ENCODE measurements at regions not wholly inside any gene's neighbourhood (a gene's known extent, or its start where the extent isn't known, plus 50 kb on each side); places are given as distances from the start of the nearest gene placed in this dataset.

DNA sequence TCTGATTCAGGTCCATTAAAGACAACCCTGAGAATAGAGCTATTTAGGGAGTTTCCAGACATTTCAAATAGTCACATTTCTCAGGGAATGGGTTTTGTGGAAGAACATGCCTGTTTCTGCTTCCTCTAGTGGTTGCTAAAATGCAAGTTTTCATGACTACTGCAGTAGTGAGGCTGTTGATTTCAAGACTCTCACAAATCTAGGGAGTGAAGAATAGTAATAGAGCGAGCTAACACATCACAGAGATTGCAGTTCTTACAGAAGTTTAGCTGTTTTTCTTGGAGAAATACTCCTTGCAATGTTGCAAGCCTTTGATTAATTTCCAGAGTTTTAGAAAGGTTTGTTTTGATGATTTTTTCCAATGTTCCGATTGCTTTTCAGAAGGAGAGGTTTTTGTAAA is 610.2 kb upstream of the HTR2C start:
- no peak for TF ChIP-seq EZH2 (IDR thresholded peaks at IDR 0.05; ENCODE audit: borderline replicate concordance, low read depth, low read length, severe bottlenecking)
- TF ChIP-seq, protein P1, sequence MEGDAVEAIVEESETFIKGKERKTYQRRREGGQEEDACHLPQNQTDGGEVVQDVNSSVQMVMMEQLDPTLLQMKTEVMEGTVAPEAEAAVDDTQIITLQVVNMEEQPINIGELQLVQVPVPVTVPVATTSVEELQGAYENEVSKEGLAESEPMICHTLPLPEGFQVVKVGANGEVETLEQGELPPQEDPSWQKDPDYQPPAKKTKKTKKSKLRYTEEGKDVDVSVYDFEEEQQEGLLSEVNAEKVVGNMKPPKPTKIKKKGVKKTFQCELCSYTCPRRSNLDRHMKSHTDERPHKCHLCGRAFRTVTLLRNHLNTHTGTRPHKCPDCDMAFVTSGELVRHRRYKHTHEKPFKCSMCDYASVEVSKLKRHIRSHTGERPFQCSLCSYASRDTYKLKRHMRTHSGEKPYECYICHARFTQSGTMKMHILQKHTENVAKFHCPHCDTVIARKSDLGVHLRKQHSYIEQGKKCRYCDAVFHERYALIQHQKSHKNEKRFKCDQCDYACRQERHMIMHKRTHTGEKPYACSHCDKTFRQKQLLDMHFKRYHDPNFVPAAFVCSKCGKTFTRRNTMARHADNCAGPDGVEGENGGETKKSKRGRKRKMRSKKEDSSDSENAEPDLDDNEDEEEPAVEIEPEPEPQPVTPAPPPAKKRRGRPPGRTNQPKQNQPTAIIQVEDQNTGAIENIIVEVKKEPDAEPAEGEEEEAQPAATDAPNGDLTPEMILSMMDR (IDR thresholded peaks at IDR 0.05; ENCODE audit: borderline replicate concordance, extremely low read depth, low read length, poor library complexity, severe bottlenecking), result no peak
- H3K79me2 ChIP-seq (ENCODE audit: insufficient read depth, low read length), result no peaks in the 10 kb centered on the region
- H3K27ac ChIP-seq (ENCODE audit: low read length), result no peak overlapping the region
- ATAC-seq (ENCODE audit: insufficient read depth, low read depth), result no peak
- H3K4me2 ChIP-seq (ENCODE audit: insufficient read depth, low read length), result no peak overlapping the region
- H4K20me1 ChIP-seq (ENCODE audit: insufficient read depth, low read length), result no peaks in the 10 kb centered on the region
- H3K9ac ChIP-seq (ENCODE audit: low read depth, low read length), result no peak overlapping the region
- no peak overlapping the region for H2AFZ ChIP-seq (ENCODE audit: low read depth, low read length)
- no peaks in the 10 kb centered on the region for H3K9me3 ChIP-seq (ENCODE audit: insufficient read depth, low read length, severe bottlenecking)
- no peak overlapping the region for H3K4me3 ChIP-seq (ENCODE audit: low read depth in 1 of 2, low read length in 2 of 2)
- H3K4me1 ChIP-seq (ENCODE audit: insufficient read depth, low read length), result no peaks in the 10 kb centered on the region
- H3K36me3 ChIP-seq (ENCODE audit: insufficient read depth, low read length), result no peaks in the 10 kb centered on the region
- H3K27me3 ChIP-seq (ENCODE audit: insufficient read depth, low read length, poor library complexity), result no peaks in the 10 kb centered on the region
- no peak for DNase-seq

DNA sequence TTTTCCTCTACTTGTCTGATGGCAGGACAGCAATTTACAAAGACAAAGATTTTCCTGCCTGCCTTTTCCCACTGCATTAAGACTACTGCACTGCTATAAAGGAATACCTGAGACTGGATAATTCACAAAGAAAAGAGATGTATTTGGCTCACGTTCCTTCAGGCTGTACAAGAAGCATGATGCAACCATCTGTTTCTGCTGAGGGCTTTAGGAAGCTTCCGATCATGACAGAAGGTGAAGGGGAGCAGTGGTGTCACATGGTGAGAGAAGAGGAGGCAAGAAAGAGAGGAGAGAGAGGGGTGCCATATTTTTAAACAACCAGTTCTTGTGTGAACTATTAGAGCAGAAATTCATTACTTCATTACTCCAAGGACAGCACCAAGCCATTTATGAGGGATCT is 617.1 kb upstream of the HTR2C start:
- H3K79me2 ChIP-seq (ENCODE audit: insufficient read depth, low read length), result no peaks in the 10 kb centered on the region
- no peak for ATAC-seq (ENCODE audit: insufficient read depth, low read depth)
- H4K20me1 ChIP-seq (ENCODE audit: insufficient read depth, low read length), result no peaks in the 10 kb centered on the region
- no peak overlapping the region for H3K27ac ChIP-seq (ENCODE audit: low read length)
- no peaks in the 10 kb centered on the region for H3K9me3 ChIP-seq (ENCODE audit: insufficient read depth, low read length, severe bottlenecking)
- H2AFZ ChIP-seq (ENCODE audit: low read depth, low read length), result no peak overlapping the region
- no peak overlapping the region for H3K4me2 ChIP-seq (ENCODE audit: insufficient read depth, low read length)
- no peak for DNase-seq
- no peak overlapping the region for H3K4me3 ChIP-seq (ENCODE audit: low read depth in 1 of 2, low read length in 2 of 2)
- H3K9ac ChIP-seq (ENCODE audit: low read depth, low read length), result no peak overlapping the region
- no peaks in the 10 kb centered on the region for H3K4me1 ChIP-seq (ENCODE audit: insufficient read depth, low read length)
- TF ChIP-seq, protein P1 (IDR thresholded peaks at IDR 0.05; ENCODE audit: borderline replicate concordance, extremely low read depth, low read length, poor library complexity, severe bottlenecking), result no peak
- no peak for TF ChIP-seq EZH2 (IDR thresholded peaks at IDR 0.05; ENCODE audit: borderline replicate concordance, low read depth, low read length, severe bottlenecking)
- no peaks in the 10 kb centered on the region for H3K36me3 ChIP-seq (ENCODE audit: insufficient read depth, low read length)
- no peaks in the 10 kb centered on the region for H3K27me3 ChIP-seq (ENCODE audit: insufficient read depth, low read length, poor library complexity)

DNA sequence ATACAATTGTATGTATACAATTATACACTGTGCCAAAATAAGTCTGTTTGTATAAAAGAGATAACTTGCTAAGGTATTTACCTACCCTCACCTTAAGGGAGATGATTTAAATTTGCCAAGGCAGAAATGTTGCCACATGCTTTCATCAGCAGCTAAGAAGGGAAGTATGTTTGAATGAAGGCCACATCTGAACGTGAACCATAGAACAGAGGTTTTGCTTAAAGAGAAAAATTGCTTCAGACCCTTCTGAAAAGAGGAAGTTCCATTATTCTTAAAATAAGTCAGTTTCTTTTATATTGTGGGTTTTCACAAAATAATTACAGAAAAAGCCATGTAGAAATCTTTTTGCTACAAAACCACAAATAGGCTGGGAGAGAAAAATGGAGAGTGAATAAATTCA is 621.5 kb upstream of the HTR2C start:
- Histone ChIP-seq H3K27ac (ENCODE audit: low read length) (no peak overlapping the region), H3K36me3 (ENCODE audit: insufficient read depth, low read length) (no peaks in the 10 kb centered on the region), H3K9ac (ENCODE audit: low read depth, low read length) (no peak overlapping the region), H3K9me3 (ENCODE audit: insufficient read depth, low read length, severe bottlenecking) (no peaks in the 10 kb centered on the region), H2AFZ (ENCODE audit: low read depth, low read length) (no peak overlapping the region), H3K27me3 (ENCODE audit: insufficient read depth, low read length, poor library complexity) (no peaks in the 10 kb centered on the region), H3K4me1 (ENCODE audit: insufficient read depth, low read length) (no peaks in the 10 kb centered on the region), H3K4me2 (ENCODE audit: insufficient read depth, low read length) (no peak overlapping the region), H4K20me1 (ENCODE audit: insufficient read depth, low read length) (no peaks in the 10 kb centered on the region), H3K79me2 (ENCODE audit: insufficient read depth, low read length) (no peaks in the 10 kb centered on the region), H3K4me3 (ENCODE audit: low read depth in 1 of 2, low read length in 2 of 2) (no peak overlapping the region)
- no peak for DNase-seq
- TF ChIP-seq, protein P1 (IDR thresholded peaks at IDR 0.05; ENCODE audit: borderline replicate concordance, extremely low read depth, low read length, poor library complexity, severe bottlenecking), result no peak
- TF ChIP-seq EZH2 (IDR thresholded peaks at IDR 0.05; ENCODE audit: borderline replicate concordance, low read depth, low read length, severe bottlenecking), result no peak
- ATAC-seq (ENCODE audit: insufficient read depth, low read depth), result no peak

Data from DND-41 (cell line).